ENCODE measurements at regions not wholly inside any gene's neighbourhood (a gene's known extent, or its start where the extent isn't known, plus 50 kb on each side); places are given as distances from the start of the nearest gene placed in this dataset.
"Not testable (repeated sequence)": the region's sequence is repeated elsewhere in the genome, so short reads cannot be mapped to it uniquely, and the experiment has no call there.

GRCh38 chr3:16765661-16766060, 119.1 kb upstream of the PLCL2 start:
- no peaks in the 10 kb centered on the region for H3K9me3 ChIP-seq (ENCODE audit: low read length)
- H3K36me3 ChIP-seq (ENCODE audit: insufficient read depth, low read length) = no peaks in the 10 kb centered on the region
- H2AFZ ChIP-seq (ENCODE audit: low read depth, low read length) = no peak overlapping the region
- H3K27me3 ChIP-seq (ENCODE audit: insufficient read depth, low read length) = no peaks in the 10 kb centered on the region
- H3K4me1 ChIP-seq (ENCODE audit: insufficient read depth, low read length) = no peaks in the 10 kb centered on the region
- H3K4me3 ChIP-seq (ENCODE audit: low read length) = no peak overlapping the region

GRCh38 chr3:16767006-16767405, 117.7 kb upstream of the PLCL2 start:
- Histone ChIP-seq H2AFZ (ENCODE audit: low read depth, low read length) (no peak overlapping the region), H3K4me1 (ENCODE audit: insufficient read depth, low read length) (no peaks in the 10 kb centered on the region), H3K9me3 (ENCODE audit: low read length) (no peaks in the 10 kb centered on the region), H3K36me3 (ENCODE audit: insufficient read depth, low read length) (no peaks in the 10 kb centered on the region), H3K4me3 (ENCODE audit: low read length) (no peak overlapping the region), H3K27me3 (ENCODE audit: insufficient read depth, low read length) (no peaks in the 10 kb centered on the region)

GRCh38 chr3:16768014-16768413, 116.7 kb upstream of the PLCL2 start:
- Histone ChIP-seq H3K36me3 (ENCODE audit: insufficient read depth, low read length) (no peaks in the 10 kb centered on the region), H2AFZ (ENCODE audit: low read depth, low read length) (no peak overlapping the region), H3K4me3 (ENCODE audit: low read length) (no peak overlapping the region), H3K4me1 (ENCODE audit: insufficient read depth, low read length) (no peaks in the 10 kb centered on the region), H3K9me3 (ENCODE audit: low read length) (no peaks in the 10 kb centered on the region), H3K27me3 (ENCODE audit: insufficient read depth, low read length) (no peaks in the 10 kb centered on the region)

GRCh38 chr3:16768956-16769355, 115.8 kb upstream of the PLCL2 start:
- H3K4me3 ChIP-seq (ENCODE audit: low read length) = no peak overlapping the region
- H3K27me3 ChIP-seq (ENCODE audit: insufficient read depth, low read length) = no peaks in the 10 kb centered on the region

GRCh38 chr3:16769525-16769924, 115.2 kb upstream of the PLCL2 start:
- Histone ChIP-seq H3K36me3 (ENCODE audit: insufficient read depth, low read length) (no peaks in the 10 kb centered on the region), H3K27me3 (ENCODE audit: insufficient read depth, low read length) (no peaks in the 10 kb centered on the region), H3K4me1 (ENCODE audit: insufficient read depth, low read length) (no peaks in the 10 kb centered on the region), H3K4me3 (ENCODE audit: low read length) (no peak overlapping the region), H2AFZ (ENCODE audit: low read depth, low read length) (no peak overlapping the region), H3K9me3 (ENCODE audit: low read length) (no peaks in the 10 kb centered on the region)

More at GRCh38 chr3:16768956-16769355, 115.8 kb upstream of the PLCL2 start:
- Histone ChIP-seq H2AFZ (ENCODE audit: low read depth, low read length) (no peak overlapping the region), H3K36me3 (ENCODE audit: insufficient read depth, low read length) (no peaks in the 10 kb centered on the region), H3K4me1 (ENCODE audit: insufficient read depth, low read length) (no peaks in the 10 kb centered on the region), H3K9me3 (ENCODE audit: low read length) (no peaks in the 10 kb centered on the region)

GRCh38 chr3:16770021-16770420, 114.7 kb upstream of the PLCL2 start:
- Histone ChIP-seq H3K4me1 (ENCODE audit: insufficient read depth, low read length) (no peaks in the 10 kb centered on the region), H3K9me3 (ENCODE audit: low read length) (no peaks in the 10 kb centered on the region), H3K36me3 (ENCODE audit: insufficient read depth, low read length) (no peaks in the 10 kb centered on the region), H2AFZ (ENCODE audit: low read depth, low read length) (no peak overlapping the region), H3K27me3 (ENCODE audit: insufficient read depth, low read length) (no peaks in the 10 kb centered on the region), H3K4me3 (ENCODE audit: low read length) (no peak overlapping the region)

GRCh38 chr3:16770792-16771191, 114.0 kb upstream of the PLCL2 start:
- Histone ChIP-seq H3K36me3 (ENCODE audit: insufficient read depth, low read length) (no peaks in the 10 kb centered on the region), H3K9me3 (ENCODE audit: low read length) (no peaks in the 10 kb centered on the region), H3K4me3 (ENCODE audit: low read length) (no peak overlapping the region), H2AFZ (ENCODE audit: low read depth, low read length) (no peak overlapping the region), H3K4me1 (ENCODE audit: insufficient read depth, low read length) (no peaks in the 10 kb centered on the region), H3K27me3 (ENCODE audit: insufficient read depth, low read length) (no peaks in the 10 kb centered on the region)

GRCh38 chr3:16773594-16773993, 111.2 kb upstream of the PLCL2 start:
- not testable (repeated sequence) for H3K4me3 ChIP-seq (ENCODE audit: low read length); H2AFZ ChIP-seq (ENCODE audit: low read depth, low read length); H3K4me1 ChIP-seq (ENCODE audit: insufficient read depth, low read length); H3K36me3 ChIP-seq (ENCODE audit: insufficient read depth, low read length); H3K27me3 ChIP-seq (ENCODE audit: insufficient read depth, low read length); H3K9me3 ChIP-seq (ENCODE audit: low read length)

GRCh38 chr3:16774536-16774935, 110.2 kb upstream of the PLCL2 start:
- not testable (repeated sequence) for H3K4me1 ChIP-seq (ENCODE audit: insufficient read depth, low read length); H3K27me3 ChIP-seq (ENCODE audit: insufficient read depth, low read length); H2AFZ ChIP-seq (ENCODE audit: low read depth, low read length); H3K9me3 ChIP-seq (ENCODE audit: low read length); H3K4me3 ChIP-seq (ENCODE audit: low read length); H3K36me3 ChIP-seq (ENCODE audit: insufficient read depth, low read length)

- no peaks in the 10 kb centered on the region for H3K9me3 ChIP-seq (ENCODE audit: low read length)
- no peak overlapping the region for H3K4me3 ChIP-seq (ENCODE audit: low read length)
- H3K27me3 ChIP-seq (ENCODE audit: insufficient read depth, low read length) = no peaks in the 10 kb centered on the region
- no peaks in the 10 kb centered on the region for H3K4me1 ChIP-seq (ENCODE audit: insufficient read depth, low read length)
- no peaks in the 10 kb centered on the region for H3K36me3 ChIP-seq (ENCODE audit: insufficient read depth, low read length)
- no peak overlapping the region for H2AFZ ChIP-seq (ENCODE audit: low read depth, low read length)
These were observed 99.8 kb upstream of the PLCL2 start for GRCh38 chr3:16784973-16785372.

GRCh38 chr3:16785465-16785864, 99.3 kb upstream of the PLCL2 start:
- Histone ChIP-seq H3K4me1 (ENCODE audit: insufficient read depth, low read length) (no peaks in the 10 kb centered on the region), H3K4me3 (ENCODE audit: low read length) (no peak overlapping the region), H3K9me3 (ENCODE audit: low read length) (no peaks in the 10 kb centered on the region), H2AFZ (ENCODE audit: low read depth, low read length) (no peak overlapping the region), H3K27me3 (ENCODE audit: insufficient read depth, low read length) (no peaks in the 10 kb centered on the region), H3K36me3 (ENCODE audit: insufficient read depth, low read length) (no peaks in the 10 kb centered on the region)

- no peaks in the 10 kb centered on the region for H3K4me1 ChIP-seq (ENCODE audit: insufficient read depth, low read length)
- no peaks in the 10 kb centered on the region for H3K9me3 ChIP-seq (ENCODE audit: low read length)
- H3K4me3 ChIP-seq (ENCODE audit: low read length) = no peak overlapping the region
- H2AFZ ChIP-seq (ENCODE audit: low read depth, low read length) = no peak overlapping the region
- H3K36me3 ChIP-seq (ENCODE audit: insufficient read depth, low read length) = no peaks in the 10 kb centered on the region
- H3K27me3 ChIP-seq (ENCODE audit: insufficient read depth, low read length) = no peaks in the 10 kb centered on the region
These were observed 96.2 kb upstream of the PLCL2 start for GRCh38 chr3:16788440-16789056.

GRCh38 chr3:16789344-16790120, 95.2 kb upstream of the PLCL2 start:
- Histone ChIP-seq H3K4me1 (ENCODE audit: insufficient read depth, low read length) (no peaks in the 10 kb centered on the region), H3K27me3 (ENCODE audit: insufficient read depth, low read length) (no peaks in the 10 kb centered on the region), H3K9me3 (ENCODE audit: low read length) (no peaks in the 10 kb centered on the region), H3K36me3 (ENCODE audit: insufficient read depth, low read length) (no peaks in the 10 kb centered on the region), H3K4me3 (ENCODE audit: low read length) (no peak overlapping the region), H2AFZ (ENCODE audit: low read depth, low read length) (no peak overlapping the region)
